Kidney glomerular epithelial cell (primary cell): ENCODE measurements at regions not wholly inside any gene's neighbourhood (a gene's known extent, or its start where the extent isn't known, plus 50 kb on each side); places are given as distances from the start of the nearest gene placed in this dataset.

ENCODE experiments used
- DNase-seq: peaks from one replicate; lab custom pipeline; 2025; lab: John Stamatoyannopoulos, UW

- DNase-seq, result no peak
Measured at GRCh38 chr7:52700349-52700748, 335.1 kb upstream of the POM121L12 start.

GRCh38 chr7:52695973-52696595 lies 339.3 kb upstream of the POM121L12 start:
- no peak for DNase-seq

- no peak for DNase-seq
Measured at GRCh38 chr7:52691257-52691656, 344.2 kb upstream of the POM121L12 start.

GRCh38 chr7:52689912-52690311 lies 345.5 kb upstream of the POM121L12 start:
- no peak for DNase-seq

GRCh38 chr7:52685333-52685732 lies 350.1 kb upstream of the POM121L12 start:
- DNase-seq, result no peak

- DNase-seq, result no peak
Measured at GRCh38 chr7:52684388-52684787, 351.0 kb upstream of the POM121L12 start.

- DNase-seq, result no peak
Measured at GRCh38 chr7:52682993-52683392, 352.4 kb upstream of the POM121L12 start.

GRCh38 chr7:52670608-52671225 lies 364.7 kb upstream of the POM121L12 start:
- DNase-seq, result peak; percentile 6

GRCh38 chr7:52669031-52669430 lies 366.4 kb upstream of the POM121L12 start:
- no peak for DNase-seq

- no peak for DNase-seq
Measured at GRCh38 chr7:52668435-52668834, 367.0 kb upstream of the POM121L12 start.

GRCh38 chr7:52659178-52659577 lies 376.3 kb upstream of the POM121L12 start:
- no peak for DNase-seq

GRCh38 chr7:52656098-52656497 lies 379.3 kb upstream of the POM121L12 start:
- no peak for DNase-seq

- no peak for DNase-seq
Measured at GRCh38 chr7:52652621-52653020, 382.8 kb upstream of the POM121L12 start.

- no peak for DNase-seq
Measured at GRCh38 chr7:52648872-52649271, 386.6 kb upstream of the POM121L12 start.

- no peak for DNase-seq
Measured at GRCh38 chr7:52647046-52647445, 388.4 kb upstream of the POM121L12 start.

GRCh38 chr7:52639981-52640380 lies 395.5 kb upstream of the POM121L12 start:
- no peak for DNase-seq

- no peak for DNase-seq
Measured at GRCh38 chr7:52639126-52639525, 396.3 kb upstream of the POM121L12 start.

- no peak for DNase-seq
Measured at GRCh38 chr7:52635021-52635420, 400.4 kb upstream of the POM121L12 start.

- DNase-seq, result no peak
Measured at GRCh38 chr7:52620849-52621248, 414.6 kb upstream of the POM121L12 start.

- DNase-seq, result no peak
Measured at GRCh38 chr7:52616552-52616951, 418.9 kb upstream of the POM121L12 start.

- no peak for DNase-seq
Measured at GRCh38 chr7:52615021-52615695, 420.3 kb upstream of the POM121L12 start.

GRCh38 chr7:52609511-52609910 lies 425.9 kb upstream of the POM121L12 start:
- no peak for DNase-seq

- no peak for DNase-seq
Measured at GRCh38 chr7:52592698-52593097, 442.7 kb upstream of the POM121L12 start.
